ENCODE measurements at regions not wholly inside any gene's neighbourhood (a gene's known extent, or its start where the extent isn't known, plus 50 kb on each side); places are given as distances from the start of the nearest gene placed in this dataset.

DNA sequence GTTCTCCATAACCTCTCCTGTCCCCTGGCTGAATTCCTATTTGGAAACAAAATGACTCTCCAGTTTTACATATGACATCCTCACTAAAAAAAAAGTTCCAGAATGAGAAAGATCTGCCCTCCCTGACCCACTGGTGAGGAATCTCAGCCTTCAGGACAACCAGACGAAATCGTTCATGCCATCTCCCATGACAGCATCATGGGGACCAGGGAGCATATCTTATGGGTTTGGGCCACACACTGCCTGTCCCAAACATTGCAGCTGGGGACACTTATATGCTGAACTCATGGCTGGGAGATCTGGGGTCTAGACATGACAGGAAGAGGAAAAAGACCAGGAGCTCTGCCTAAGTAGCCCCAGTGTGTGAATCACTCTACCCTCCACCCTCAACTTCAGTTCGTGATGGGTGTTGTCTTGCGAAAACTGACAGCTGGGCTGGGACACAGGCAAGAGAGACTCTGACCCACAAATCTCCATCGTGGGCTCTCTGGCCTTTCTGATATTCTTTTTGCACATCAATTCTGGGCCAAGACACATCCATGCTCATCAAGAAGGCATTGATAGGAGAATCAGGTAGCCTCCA lies 102.0 kb downstream of the ZNF280B start:
- Histone ChIP-seq H3K36me3 (no peaks in the 10 kb centered on the region), H3K4me1 (no peaks in the 10 kb centered on the region), H3K27ac (no peak overlapping the region), H3K4me3 (no peak overlapping the region), H3K9me3 (no peaks in the 10 kb centered on the region), H3K27me3 (no peaks in the 10 kb centered on the region)
- in situ Hi-C loops (cut with MboI; ENCODE audit: low sequenced_read_pairs in 4 of 4) = no loop called here
- ATAC-seq (no peak), DNase-seq (no peak)
- intact Hi-C loops (cut with DNase I; ENCODE audit: low total_unique reads) = no loop called here
- TF ChIP-seq, protein P1, sequence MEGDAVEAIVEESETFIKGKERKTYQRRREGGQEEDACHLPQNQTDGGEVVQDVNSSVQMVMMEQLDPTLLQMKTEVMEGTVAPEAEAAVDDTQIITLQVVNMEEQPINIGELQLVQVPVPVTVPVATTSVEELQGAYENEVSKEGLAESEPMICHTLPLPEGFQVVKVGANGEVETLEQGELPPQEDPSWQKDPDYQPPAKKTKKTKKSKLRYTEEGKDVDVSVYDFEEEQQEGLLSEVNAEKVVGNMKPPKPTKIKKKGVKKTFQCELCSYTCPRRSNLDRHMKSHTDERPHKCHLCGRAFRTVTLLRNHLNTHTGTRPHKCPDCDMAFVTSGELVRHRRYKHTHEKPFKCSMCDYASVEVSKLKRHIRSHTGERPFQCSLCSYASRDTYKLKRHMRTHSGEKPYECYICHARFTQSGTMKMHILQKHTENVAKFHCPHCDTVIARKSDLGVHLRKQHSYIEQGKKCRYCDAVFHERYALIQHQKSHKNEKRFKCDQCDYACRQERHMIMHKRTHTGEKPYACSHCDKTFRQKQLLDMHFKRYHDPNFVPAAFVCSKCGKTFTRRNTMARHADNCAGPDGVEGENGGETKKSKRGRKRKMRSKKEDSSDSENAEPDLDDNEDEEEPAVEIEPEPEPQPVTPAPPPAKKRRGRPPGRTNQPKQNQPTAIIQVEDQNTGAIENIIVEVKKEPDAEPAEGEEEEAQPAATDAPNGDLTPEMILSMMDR (IDR thresholded peaks at IDR 0.05 in 4 of 5, conservative IDR thresholded peaks at IDR 0.05 in 1 of 5) = no peak
- TF ChIP-seq POLR2A (IDR thresholded peaks at IDR 0.05) = no peak

DNA sequence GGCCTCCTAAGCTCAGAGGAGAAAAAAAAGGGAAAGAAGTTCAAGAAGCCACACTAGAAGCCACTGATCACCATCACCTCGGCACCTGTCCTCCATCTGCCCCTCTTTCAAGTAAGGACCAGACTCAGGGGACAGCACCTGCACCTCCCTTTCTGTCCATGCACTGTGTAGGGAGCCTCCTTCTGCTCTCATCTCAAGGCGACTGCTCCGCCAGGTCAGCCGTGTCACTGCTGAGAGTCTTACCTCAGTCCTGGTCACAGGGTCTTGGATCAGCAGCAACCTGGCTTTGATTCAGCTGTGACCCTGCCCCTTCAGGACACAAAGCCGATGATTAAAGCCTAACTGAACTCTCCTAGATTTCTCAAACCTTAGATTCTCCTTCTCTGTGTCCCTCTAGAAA lies 101.5 kb downstream of the ZNF280B start:
- no peaks in the 10 kb centered on the region for H3K27me3 ChIP-seq
- H3K4me1 ChIP-seq = no peaks in the 10 kb centered on the region
- TF ChIP-seq, protein P1 (IDR thresholded peaks at IDR 0.05 in 4 of 5, conservative IDR thresholded peaks at IDR 0.05 in 1 of 5) = no peak
- no peak overlapping the region for H3K27ac ChIP-seq
- intact Hi-C loops (cut with DNase I; ENCODE audit: low total_unique reads) = no loop called here
- no peaks in the 10 kb centered on the region for H3K9me3 ChIP-seq
- H3K36me3 ChIP-seq = no peaks in the 10 kb centered on the region
- no peak for ATAC-seq
- no peak overlapping the region for H3K4me3 ChIP-seq
- DNase-seq = no peak
- in situ Hi-C loops (cut with MboI; ENCODE audit: low sequenced_read_pairs in 4 of 4) = no loop called here

DNA sequence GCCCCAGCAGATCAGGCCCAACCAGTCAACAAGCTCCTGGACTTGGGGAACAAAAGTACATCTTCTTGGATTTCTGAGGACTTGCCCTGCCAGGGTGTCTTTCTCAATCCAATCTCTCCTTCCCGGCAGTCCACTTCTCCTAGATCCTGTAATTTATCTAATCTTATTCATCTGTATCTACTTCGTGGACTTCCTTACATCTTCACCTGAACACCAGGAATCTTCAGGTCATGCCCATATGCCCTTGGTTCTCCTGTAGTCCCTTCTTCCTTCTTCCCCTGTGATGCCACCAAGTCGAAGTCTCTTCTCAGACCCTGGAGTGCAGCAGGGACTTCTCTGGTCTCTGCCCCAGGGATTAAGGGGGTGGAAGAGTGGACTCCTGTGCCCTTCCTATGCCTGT lies 100.3 kb downstream of the ZNF280B start:
- Histone ChIP-seq H3K4me1 (no peaks in the 10 kb centered on the region), H3K36me3 (no peaks in the 10 kb centered on the region), H3K27ac (no peak overlapping the region), H3K9me3 (no peaks in the 10 kb centered on the region), H3K27me3 (no peaks in the 10 kb centered on the region), H3K4me3 (no peak overlapping the region)
- no peak for TF ChIP-seq POLR2A (IDR thresholded peaks at IDR 0.05)
- TF ChIP-seq, protein P1 (IDR thresholded peaks at IDR 0.05 in 4 of 5, conservative IDR thresholded peaks at IDR 0.05 in 1 of 5) = no peak
- DNase-seq (no peak), ATAC-seq (no peak)
- in situ Hi-C loops (cut with MboI; ENCODE audit: low sequenced_read_pairs in 4 of 4) = no loop called here
- intact Hi-C loops (cut with DNase I; ENCODE audit: low total_unique reads) = no loop called here

DNA sequence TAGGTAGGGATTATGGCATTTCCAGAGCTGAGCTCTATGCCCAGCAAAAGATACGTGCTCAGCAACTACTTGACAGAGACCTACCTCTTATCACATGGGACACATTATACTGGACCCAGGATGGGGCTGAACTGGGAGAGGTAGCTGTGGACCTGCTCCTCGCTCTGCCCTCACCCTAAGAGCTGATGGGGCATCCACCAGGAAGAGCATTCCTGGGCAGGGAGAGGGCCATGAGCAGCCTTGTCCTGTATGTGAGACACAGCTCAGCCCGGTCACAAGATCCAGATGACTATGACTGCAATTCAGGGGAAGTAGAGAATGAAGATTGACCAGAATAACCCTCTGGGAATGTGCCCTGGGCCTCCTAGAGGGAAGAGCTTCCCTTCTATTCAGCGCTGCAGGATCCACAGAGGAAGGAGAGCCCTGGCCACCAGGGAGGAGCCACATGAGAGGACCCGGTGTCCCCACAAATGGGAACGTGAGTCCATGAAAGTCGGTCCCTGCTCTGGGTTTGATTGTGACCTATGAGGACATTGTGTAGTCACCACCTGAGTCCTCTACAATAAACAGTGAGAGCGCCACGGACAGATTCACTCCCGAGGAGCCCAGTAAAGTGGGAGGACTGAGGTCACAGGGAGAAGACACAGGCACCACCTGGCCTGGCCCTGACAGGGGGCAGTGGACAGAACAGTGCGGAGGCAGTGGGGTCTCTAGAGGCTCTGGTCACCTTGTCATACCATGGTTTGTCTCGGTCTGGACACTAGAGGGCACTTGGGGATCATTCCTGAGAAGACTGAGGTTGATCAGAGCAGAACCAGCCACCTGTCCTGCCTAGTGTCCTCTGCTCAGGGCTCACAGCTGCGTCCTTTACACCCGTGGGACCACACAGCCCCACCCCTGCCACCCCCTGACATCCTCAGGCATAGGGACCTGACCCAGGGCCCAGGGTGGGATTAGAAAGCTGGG lies 99.5 kb downstream of the ZNF280B start:
- peaks cover 0 to 3% (median 0%) of the 10 kb centered on the region in 3 donors for H3K27me3 ChIP-seq
- intact Hi-C loops (cut with DNase I; ENCODE audit: low total_unique reads) = no loop called here
- no peaks in the 10 kb centered on the region for H3K36me3 ChIP-seq
- H3K27ac ChIP-seq = no peak overlapping the region
- in situ Hi-C loops (cut with MboI; ENCODE audit: low sequenced_read_pairs in 4 of 4) = no loop called here
- TF ChIP-seq, protein P1 (IDR thresholded peaks at IDR 0.05 in 4 of 5, conservative IDR thresholded peaks at IDR 0.05 in 1 of 5) = no peak
- no peak for TF ChIP-seq POLR2A (IDR thresholded peaks at IDR 0.05)
- no peak for ATAC-seq
- H3K9me3 ChIP-seq = no peaks in the 10 kb centered on the region
- no peak for DNase-seq
- H3K4me1 ChIP-seq = no peaks in the 10 kb centered on the region
- H3K4me3 ChIP-seq = no peak overlapping the region

Measured in gastrocnemius medialis (tissue), 4 donors.